ENCODE measurements at regions not wholly inside any gene's neighbourhood (a gene's known extent, or its start where the extent isn't known, plus 50 kb on each side); places are given as distances from the start of the nearest gene placed in this dataset.

GRCh38 chr4:149932188-149932587, 116.5 kb upstream of the IQCM start:
- TF ChIP-seq CTCF (IDR thresholded peaks at IDR 0.05) (no peak), POLR2A (IDR thresholded peaks at IDR 0.05) (no peak)
